ENCODE measurements at regions not wholly inside any gene's neighbourhood (a gene's known extent, or its start where the extent isn't known, plus 50 kb on each side); places are given as distances from the start of the nearest gene placed in this dataset.

DNA sequence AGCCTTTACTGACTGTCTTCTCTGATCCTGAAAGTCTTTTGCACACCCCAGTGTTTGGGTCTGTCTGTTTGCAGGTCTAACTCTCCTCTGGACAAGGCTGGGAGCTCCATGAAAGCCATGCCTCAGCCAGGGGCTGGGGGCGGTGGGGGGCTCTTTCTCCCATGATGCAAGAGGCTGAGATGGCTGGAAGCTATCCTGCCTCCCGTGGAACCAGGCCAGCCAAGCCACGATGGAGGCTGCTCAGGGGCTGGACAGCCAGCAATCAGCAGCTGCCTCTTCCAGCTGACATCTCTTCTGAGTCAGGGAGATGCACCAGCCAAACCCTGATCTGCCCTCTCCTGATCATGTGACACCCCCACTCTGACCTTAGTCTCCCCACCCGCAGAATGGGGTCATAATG, 154.0 kb downstream of the BARX1 start:
- no peak for DNase-seq (ENCODE audit: extremely low spot score)
- ChIA-PET CTCF (no interaction called here), POLR2A (no interaction called here)
- TF ChIP-seq NFRKB (IDR thresholded peaks at IDR 0.05) (no peak), SUZ12 (IDR thresholded peaks at IDR 0.05) (no peak), ELF4 (IDR thresholded peaks at IDR 0.05) (no peak), ZNF384 (IDR thresholded peaks at IDR 0.05) (no peak), HDGF (IDR thresholded peaks at IDR 0.05; ENCODE audit: borderline replicate concordance) (no peak), LEF1 (IDR thresholded peaks at IDR 0.05; ENCODE audit: borderline replicate concordance) (no peak), FOXM1 (IDR thresholded peaks at IDR 0.05; ENCODE audit: borderline replicate concordance) (no peak), FOXK2 (IDR thresholded peaks at IDR 0.05) (no peak), TARDBP (IDR thresholded peaks at IDR 0.05) (no peak), L3MBTL2 (conservative IDR thresholded peaks at IDR 0.05) (no peak), FOXA1 (IDR thresholded peaks at IDR 0.05) (no peak), ARNT (IDR thresholded peaks at IDR 0.05) (no peak)
- TF ChIP-seq, protein P1, sequence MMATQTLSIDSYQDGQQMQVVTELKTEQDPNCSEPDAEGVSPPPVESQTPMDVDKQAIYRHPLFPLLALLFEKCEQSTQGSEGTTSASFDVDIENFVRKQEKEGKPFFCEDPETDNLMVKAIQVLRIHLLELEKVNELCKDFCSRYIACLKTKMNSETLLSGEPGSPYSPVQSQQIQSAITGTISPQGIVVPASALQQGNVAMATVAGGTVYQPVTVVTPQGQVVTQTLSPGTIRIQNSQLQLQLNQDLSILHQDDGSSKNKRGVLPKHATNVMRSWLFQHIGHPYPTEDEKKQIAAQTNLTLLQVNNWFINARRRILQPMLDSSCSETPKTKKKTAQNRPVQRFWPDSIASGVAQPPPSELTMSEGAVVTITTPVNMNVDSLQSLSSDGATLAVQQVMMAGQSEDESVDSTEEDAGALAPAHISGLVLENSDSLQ (IDR thresholded peaks at IDR 0.05): no peak

DNA sequence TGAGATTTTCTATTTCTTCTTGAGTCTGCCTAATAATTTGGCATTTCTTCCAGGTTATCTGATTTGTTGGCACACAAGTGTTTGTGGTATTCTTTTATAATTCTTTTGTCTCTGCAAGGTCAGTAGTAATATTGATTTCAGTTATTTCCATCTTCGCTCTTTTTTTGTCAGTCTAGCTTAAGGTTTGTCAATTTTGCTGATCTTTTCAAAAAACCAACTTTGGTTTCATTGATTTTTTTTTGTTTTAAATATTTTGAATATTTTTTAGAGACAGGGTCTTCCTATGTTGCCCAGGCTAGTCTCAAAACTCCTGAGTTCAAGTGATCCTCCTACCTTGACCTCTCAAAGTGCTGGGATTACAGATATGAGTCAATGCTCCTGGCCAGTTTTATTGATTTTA, 162.8 kb downstream of the BARX1 start:
- POLR2A ChIA-PET: no interaction called here
- CTCF ChIA-PET: interaction anchor here (0.7 kb wide), 1 partner anchor 220 kb away, joined by 5 read pairs; no protein-coding TSS in a partner anchor
- no peak for TF ChIP-seq L3MBTL2 (conservative IDR thresholded peaks at IDR 0.05)
- TF ChIP-seq SP1 (IDR thresholded peaks at IDR 0.05): no peak
- TF ChIP-seq CTBP1 (IDR thresholded peaks at IDR 0.05; ENCODE audit: borderline replicate concordance): no peak
- no peak for TF ChIP-seq FOXK2 (IDR thresholded peaks at IDR 0.05)
- no peak for DNase-seq (ENCODE audit: extremely low spot score)

DNA sequence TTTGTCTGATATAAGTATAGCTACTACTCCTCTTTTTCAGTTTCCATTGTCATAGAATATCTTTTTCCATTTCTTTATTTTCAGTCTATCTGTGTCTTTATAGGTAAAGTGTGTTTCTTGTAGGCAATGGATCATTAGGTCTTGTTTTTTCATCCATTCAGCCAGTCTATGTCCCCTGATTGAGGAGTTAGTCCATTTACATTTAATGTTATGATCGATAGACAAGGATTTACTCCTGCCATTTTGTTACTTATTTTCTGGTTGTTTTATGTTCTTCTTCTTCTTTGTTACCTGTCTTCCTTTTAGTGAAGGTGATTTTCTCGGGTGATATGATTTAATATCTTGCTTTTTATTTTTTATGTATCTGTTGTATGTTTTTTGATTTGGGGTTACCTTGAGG, 169.0 kb downstream of the BARX1 start:
- CTCF ChIA-PET: no interaction called here
- TF ChIP-seq FOXM1 (IDR thresholded peaks at IDR 0.05; ENCODE audit: borderline replicate concordance) (no peak), SP1 (IDR thresholded peaks at IDR 0.05) (no peak), FOXK2 (IDR thresholded peaks at IDR 0.05) (no peak), TARDBP (IDR thresholded peaks at IDR 0.05) (no peak), SUZ12 (IDR thresholded peaks at IDR 0.05) (no peak), HDGF (IDR thresholded peaks at IDR 0.05; ENCODE audit: borderline replicate concordance) (no peak), CTBP1 (IDR thresholded peaks at IDR 0.05; ENCODE audit: borderline replicate concordance) (no peak), ELF4 (IDR thresholded peaks at IDR 0.05) (no peak), NFRKB (IDR thresholded peaks at IDR 0.05) (no peak), L3MBTL2 (conservative IDR thresholded peaks at IDR 0.05) (no peak), ZNF384 (IDR thresholded peaks at IDR 0.05) (no peak), ARNT (IDR thresholded peaks at IDR 0.05) (no peak), FOXA1 (IDR thresholded peaks at IDR 0.05) (no peak)
- TF ChIP-seq, protein P1 (IDR thresholded peaks at IDR 0.05): no peak
- DNase-seq (ENCODE audit: extremely low spot score): no peak
- POLR2A ChIA-PET: no interaction called here

DNA sequence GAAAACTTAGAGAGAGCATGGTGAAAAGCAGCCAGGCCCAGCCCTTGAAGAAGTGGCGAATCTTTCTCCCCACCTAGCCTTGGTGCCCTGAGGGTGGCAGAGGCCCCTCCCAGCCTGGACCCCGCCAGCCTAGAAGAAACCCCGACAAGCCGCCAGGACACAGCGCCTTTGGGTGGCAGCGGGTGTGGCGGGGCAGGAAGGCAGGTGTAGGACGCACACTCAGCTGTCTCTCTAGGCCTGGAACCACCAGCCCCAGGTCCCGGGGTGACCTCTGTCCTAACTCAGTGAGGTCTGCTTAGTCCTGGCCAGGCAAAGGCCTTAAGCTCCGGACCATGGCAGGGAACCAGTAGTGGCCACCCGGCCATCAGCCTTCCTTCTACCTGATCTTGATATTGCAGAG, 178.3 kb downstream of the BARX1 start:
- POLR2A ChIA-PET: no interaction called here
- CTCF ChIA-PET: interaction anchor here (0.7 kb wide), 1 partner anchor 697 kb away, joined by 3 read pairs; no protein-coding TSS in a partner anchor
- no peak for TF ChIP-seq ELF4 (IDR thresholded peaks at IDR 0.05)
- TF ChIP-seq BHLHE40 (IDR thresholded peaks at IDR 0.05; ENCODE audit: borderline replicate concordance): no peak
- no peak for TF ChIP-seq LEF1 (IDR thresholded peaks at IDR 0.05; ENCODE audit: borderline replicate concordance)
- TF ChIP-seq CTBP1 (IDR thresholded peaks at IDR 0.05; ENCODE audit: borderline replicate concordance): no peak
- no peak for TF ChIP-seq FOXM1 (IDR thresholded peaks at IDR 0.05; ENCODE audit: borderline replicate concordance)
- no peak for TF ChIP-seq ARNT (IDR thresholded peaks at IDR 0.05)
- TF ChIP-seq HDGF (IDR thresholded peaks at IDR 0.05; ENCODE audit: borderline replicate concordance): no peak
- no peak for TF ChIP-seq SUZ12 (IDR thresholded peaks at IDR 0.05)
- no peak for TF ChIP-seq L3MBTL2 (conservative IDR thresholded peaks at IDR 0.05)
- TF ChIP-seq, protein P1 (IDR thresholded peaks at IDR 0.05): no peak
- no peak for TF ChIP-seq SP1 (IDR thresholded peaks at IDR 0.05)
- DNase-seq (ENCODE audit: extremely low spot score): no peak

DNA sequence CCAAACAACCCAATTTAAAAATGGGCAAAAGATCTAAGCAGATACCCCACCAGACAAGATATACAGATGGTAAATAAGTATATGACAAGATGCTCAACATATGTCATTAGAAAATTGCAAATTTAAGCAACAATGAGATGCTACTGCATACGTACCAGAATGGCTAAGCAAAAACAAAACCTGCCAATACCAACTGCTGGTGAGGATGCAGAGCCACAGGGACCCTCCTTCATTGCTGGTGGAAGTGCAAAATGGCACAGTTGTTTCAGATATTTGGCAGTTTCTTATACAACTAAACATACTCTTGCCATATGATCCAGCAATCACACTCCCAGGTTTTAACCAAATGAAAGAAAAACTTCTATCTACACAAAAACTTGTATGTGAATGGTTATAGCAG, 178.9 kb downstream of the BARX1 start:
- ChIA-PET CTCF (interaction anchor here (0.7 kb wide), 1 partner anchor 698 kb away, joined by 3 read pairs; no protein-coding TSS in a partner anchor), POLR2A (no interaction called here)
- no peak for TF ChIP-seq SP1 (IDR thresholded peaks at IDR 0.05)
- TF ChIP-seq ZNF384 (IDR thresholded peaks at IDR 0.05): no peak
- no peak for TF ChIP-seq FOXK2 (IDR thresholded peaks at IDR 0.05)
- no peak for TF ChIP-seq FOXA1 (IDR thresholded peaks at IDR 0.05)
- no peak for TF ChIP-seq TARDBP (IDR thresholded peaks at IDR 0.05)
- TF ChIP-seq NFRKB (IDR thresholded peaks at IDR 0.05): no peak
- no peak for TF ChIP-seq SUZ12 (IDR thresholded peaks at IDR 0.05)
- no peak for TF ChIP-seq CTBP1 (IDR thresholded peaks at IDR 0.05; ENCODE audit: borderline replicate concordance)
- TF ChIP-seq BHLHE40 (IDR thresholded peaks at IDR 0.05; ENCODE audit: borderline replicate concordance): no peak
- no peak for TF ChIP-seq ELF4 (IDR thresholded peaks at IDR 0.05)
- TF ChIP-seq LEF1 (IDR thresholded peaks at IDR 0.05; ENCODE audit: borderline replicate concordance): no peak
- TF ChIP-seq ARNT (IDR thresholded peaks at IDR 0.05): no peak
- TF ChIP-seq, protein P1 (IDR thresholded peaks at IDR 0.05): no peak
- no peak for TF ChIP-seq L3MBTL2 (conservative IDR thresholded peaks at IDR 0.05)
- TF ChIP-seq FOXM1 (IDR thresholded peaks at IDR 0.05; ENCODE audit: borderline replicate concordance): no peak
- TF ChIP-seq HDGF (IDR thresholded peaks at IDR 0.05; ENCODE audit: borderline replicate concordance): no peak
- no peak for DNase-seq (ENCODE audit: extremely low spot score)

All from HEK293T (cell line).